Endothelial cell (in vitro differentiated cells): ENCODE measurements at regions not wholly inside any gene's neighbourhood (a gene's known extent, or its start where the extent isn't known, plus 50 kb on each side); places are given as distances from the start of the nearest gene placed in this dataset.
"Not testable (repeated sequence)": the region's sequence is repeated elsewhere in the genome, so short reads cannot be mapped to it uniquely, and the experiment has no call there.

Source experiments
- DNase-seq: peaks from one replicate; pipeline ENCODE4 v3.0.0; 2021; ENCODE audit warnings: low spot score
- H3K27ac Mint-ChIP-seq: one replicate; pipeline ENCODE4 v1.8.0; 2021; ENCODE audit warnings: mixed read lengths, inconsistent platforms; ENCODE audit not compliant: unreplicated experiment
- H3K27me3 Mint-ChIP-seq: one replicate; pipeline ENCODE4 v1.8.0; 2021; ENCODE audit warnings: mild to moderate bottlenecking, moderate library complexity, mixed read lengths, inconsistent platforms; ENCODE audit not compliant: unreplicated experiment
- H3K36me3 Mint-ChIP-seq: one replicate; pipeline ENCODE4 v1.8.0; 2021; ENCODE audit warnings: mild to moderate bottlenecking, low read depth, mixed read lengths, inconsistent platforms; ENCODE audit not compliant: unreplicated experiment
- H3K4me1 Mint-ChIP-seq: one replicate; pipeline ENCODE4 v1.8.0; 2021; ENCODE audit warnings: mild to moderate bottlenecking, mixed read lengths, inconsistent platforms; ENCODE audit not compliant: unreplicated experiment
- H3K4me3 Mint-ChIP-seq: one replicate; pipeline ENCODE4 v1.8.0; 2021; ENCODE audit warnings: mild to moderate bottlenecking, mixed read lengths, inconsistent platforms; ENCODE audit not compliant: unreplicated experiment
- H3K9me3 Mint-ChIP-seq: one replicate; pipeline ENCODE4 v1.8.0; 2021; ENCODE audit warnings: mixed read lengths, inconsistent platforms; ENCODE audit not compliant: unreplicated experiment
- CTCF ChIP-seq: fragments of 200-600 bp; sonication (generic); IDR thresholded peaks from one replicate; pipeline ENCODE4 v1.5.0; 2021; ENCODE audit warnings: antibody characterized with exemption; ENCODE audit not compliant: unreplicated experiment

GRCh38 chr2:166700079-166700478 is 188.2 kb upstream of the XIRP2 start:
- Mint-ChIP-seq H3K27me3 (no peaks in the 10 kb centered on the region), H3K36me3 (no peaks in the 10 kb centered on the region), H3K4me3 (no peak overlapping the region), H3K27ac (no peak overlapping the region), H3K9me3 (no peaks in the 10 kb centered on the region), H3K4me1 (peaks cover 5% of the 10 kb centered on the region)
- no peak for DNase-seq
- no peak for TF ChIP-seq CTCF

DNA sequence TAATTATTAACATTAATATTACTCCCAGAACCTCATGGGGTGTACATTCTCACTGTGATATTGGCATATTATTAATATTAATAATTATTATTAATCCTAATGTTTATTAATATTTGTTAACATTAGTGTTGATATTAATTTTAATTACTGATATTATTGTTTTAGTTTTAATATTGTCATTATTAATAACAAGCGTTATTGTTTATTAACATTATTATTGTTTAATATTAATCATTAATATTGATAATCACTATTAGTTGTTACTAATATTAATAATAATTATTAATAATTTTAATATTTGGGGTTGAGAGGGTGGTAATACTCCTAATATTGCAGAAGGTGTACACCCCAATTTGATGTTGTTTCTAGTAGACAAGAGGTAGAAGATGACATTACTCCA is 193.1 kb upstream of the XIRP2 start:
- Mint-ChIP-seq H3K27ac (no peak overlapping the region), H3K4me1 (no peaks in the 10 kb centered on the region), H3K27me3 (no peaks in the 10 kb centered on the region), H3K4me3 (no peak overlapping the region), H3K9me3 (no peaks in the 10 kb centered on the region), H3K36me3 (no peaks in the 10 kb centered on the region)
- no peak for TF ChIP-seq CTCF
- DNase-seq, result no peak

GRCh38 chr2:166686057-166686456 is 192.0 kb upstream of the SCN7A start:
- DNase-seq, H3K4me3 Mint-ChIP-seq, H3K9me3 Mint-ChIP-seq, H3K36me3 Mint-ChIP-seq, H3K4me1 Mint-ChIP-seq, H3K27me3 Mint-ChIP-seq, H3K27ac Mint-ChIP-seq: not testable (repeated sequence)

DNA sequence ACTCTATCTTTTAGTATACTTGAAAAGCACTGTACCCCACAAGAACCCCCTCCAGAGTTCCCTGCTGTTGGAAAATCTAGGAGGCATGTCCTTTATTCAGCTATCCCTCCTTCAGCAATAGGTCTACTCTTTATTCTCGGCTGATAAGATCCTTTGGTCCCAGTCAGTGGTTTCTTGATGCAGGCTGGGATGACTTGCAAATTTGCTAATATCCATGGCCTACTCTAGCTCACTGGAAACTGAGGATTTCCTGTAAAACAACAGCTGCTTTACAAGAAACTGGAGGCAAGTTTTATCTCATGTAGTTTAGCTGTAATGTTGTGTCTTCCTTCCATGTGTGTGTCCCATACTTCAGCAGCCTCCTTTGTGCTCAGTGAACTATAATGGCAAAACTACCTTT is 183.9 kb upstream of the SCN7A start:
- no peaks in the 10 kb centered on the region for H3K9me3 Mint-ChIP-seq

DNA sequence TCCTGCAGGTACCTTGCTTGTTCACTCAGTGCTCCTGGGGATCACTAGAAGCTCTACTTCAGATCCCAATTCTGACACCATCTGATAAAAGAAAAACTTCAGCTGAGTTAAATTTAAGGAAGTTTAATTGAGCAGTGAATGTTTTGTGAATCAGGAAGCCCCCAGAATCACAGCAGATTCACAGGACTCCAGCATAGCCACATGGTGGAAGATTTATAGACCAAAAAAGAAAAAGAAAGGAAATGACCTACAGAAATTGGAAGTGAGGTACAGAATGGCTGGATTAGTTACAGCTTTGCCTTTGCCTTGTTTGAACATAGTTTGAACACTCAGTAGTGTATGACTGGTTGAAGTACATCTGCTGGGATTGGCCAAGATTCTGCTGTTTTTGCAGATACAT is 182.7 kb upstream of the SCN7A start:
- no peaks in the 10 kb centered on the region for H3K27me3 Mint-ChIP-seq
- no peak overlapping the region for H3K4me3 Mint-ChIP-seq
- H3K9me3 Mint-ChIP-seq, result no peaks in the 10 kb centered on the region
- no peak for TF ChIP-seq CTCF
- no peaks in the 10 kb centered on the region for H3K4me1 Mint-ChIP-seq
- no peak overlapping the region for H3K27ac Mint-ChIP-seq
- DNase-seq, result no peak
- no peaks in the 10 kb centered on the region for H3K36me3 Mint-ChIP-seq

More for the DNA sequence above, 183.9 kb upstream of the SCN7A start:
- no peaks in the 10 kb centered on the region for H3K27me3 Mint-ChIP-seq
- no peak for DNase-seq
- no peaks in the 10 kb centered on the region for H3K36me3 Mint-ChIP-seq
- no peak overlapping the region for H3K4me3 Mint-ChIP-seq
- H3K4me1 Mint-ChIP-seq, result no peaks in the 10 kb centered on the region
- TF ChIP-seq CTCF, result no peak
- H3K27ac Mint-ChIP-seq, result no peak overlapping the region

GRCh38 chr2:166675553-166675952 is 181.5 kb upstream of the SCN7A start:
- no peaks in the 10 kb centered on the region for H3K27me3 Mint-ChIP-seq
- DNase-seq, result no peak
- H3K9me3 Mint-ChIP-seq, result no peaks in the 10 kb centered on the region
- no peaks in the 10 kb centered on the region for H3K4me1 Mint-ChIP-seq
- no peak overlapping the region for H3K27ac Mint-ChIP-seq
- no peak for TF ChIP-seq CTCF
- no peaks in the 10 kb centered on the region for H3K36me3 Mint-ChIP-seq
- no peak overlapping the region for H3K4me3 Mint-ChIP-seq
